Psoas muscle (tissue), 7 donors: ENCODE measurements at regions not wholly inside any gene's neighbourhood (a gene's known extent, or its start where the extent isn't known, plus 50 kb on each side); places are given as distances from the start of the nearest gene placed in this dataset.

Source experiments
- ATAC-seq, 4 donors: fragments of 200-7000 bp; cut with Tn5 transposase; one replicate each; pipeline ENCODE4 v1.9.1; 2020; ENCODE audit warnings: moderate library complexity in 3 of 4, mild to moderate bottlenecking in 2 of 4
- DNase-seq, 2 donors: peaks; one replicate each; pipeline ENCODE4 v3.0.0-alpha.2; 2020
- H3K27ac ChIP-seq: fragments of 200-600 bp; one replicate; pipeline ENCODE4 v1.8.0; 2022
- H3K27me3 ChIP-seq, 3 donors: fragments of 200-600 bp in 1 of 3; one replicate each; pipeline versions ENCODE4 v1.6.1 to v1.8.0; 2013 to 2022; ENCODE audit warnings: low read length in 2 of 3, mild to moderate bottlenecking in 2 of 3, moderate library complexity in 1 of 3; ENCODE audit not compliant: insufficient read depth in 3 of 3
- H3K36me3 ChIP-seq, 2 donors: fragments of 200-600 bp in 1 of 2; one replicate each; pipeline versions ENCODE4 v1.6.1 to v1.8.0; 2013 to 2022; ENCODE audit warnings: low read depth in 1 of 2, mild to moderate bottlenecking in 1 of 2, moderate library complexity in 1 of 2; ENCODE audit not compliant: insufficient read depth in 1 of 2
- H3K4me1 ChIP-seq: fragments of 200-600 bp; one replicate; pipeline ENCODE4 v1.8.0; 2022
- H3K4me3 ChIP-seq: fragments of 200-600 bp; one replicate; pipeline ENCODE4 v1.8.0; 2022; ENCODE audit warnings: mild to moderate bottlenecking
- H3K9me3 ChIP-seq: fragments of 200-600 bp; one replicate; pipeline ENCODE4 v1.8.0; 2022
- CTCF ChIP-seq: fragments of 200-600 bp; IDR thresholded peaks from one replicate; pipeline ENCODE4 v1.8.0; 2022; ENCODE audit warnings: antibody characterized with exemption
- WGBS, 3 donors: extraction: QIAGEN DNeasy Blood & Tissue Kit; methylation state at CpG; one replicate each; pipeline versions ENCODE4 v1.1.6 to v1.1.7; 2013; 5-methylcytosine and 5-hydroxymethylcytosine counted together
- intact Hi-C, 2 donors: fragments of 100-400 bp; cut with DNase I; formaldehyde crosslinking; loops; one replicate each; pipeline versions ENCODE4 v1.11.0 to v1.14.2; 2022
- donor health status: healthy with polysubstance abuse.
- donor health status: DM: no; HTN: no; CAD: no; lungs with moderate emphysema.
- donor health status: Bipolar disorder and iron deficiency.
- donor health status: healthy.
- donor health status: DM: yes; HTN: yes; CAD: no.
- donor health status: DM: no; HTN: no; CAD: no.
- donor health status: DM: yes; HTN: yes; CAD: no.

GRCh38 chr2:143830476-143830875, 689.4 kb downstream of the ZEB2 start:
- TF ChIP-seq CTCF = no peak
- no peak for ATAC-seq

GRCh38 chr2:143828763-143829537, 691.0 kb downstream of the ZEB2 start:
- no peaks in the 10 kb centered on the region for H3K9me3 ChIP-seq
- WGBS, 3 donors = 62 to 69% (median 63%) methylated on average over 3 of the region's 3 CpGs
- no peak overlapping the region for H3K4me3 ChIP-seq
- ATAC-seq (no peak), DNase-seq (no peak)
- TF ChIP-seq CTCF = no peak
- H3K27me3 ChIP-seq = no peaks in the 10 kb centered on the region
- H3K36me3 ChIP-seq = no peaks in the 10 kb centered on the region
- H3K27ac ChIP-seq = no peak overlapping the region
- intact Hi-C loops = no loop called here
- no peaks in the 10 kb centered on the region for H3K4me1 ChIP-seq

More at GRCh38 chr2:143830476-143830875, 689.4 kb downstream of the ZEB2 start:
- Histone ChIP-seq H3K9me3 (no peaks in the 10 kb centered on the region), H3K27me3 (no peaks in the 10 kb centered on the region), H3K36me3 (no peaks in the 10 kb centered on the region), H3K4me3 (no peak overlapping the region), H3K4me1 (no peaks in the 10 kb centered on the region), H3K27ac (no peak overlapping the region)
- intact Hi-C loops = no loop called here
- DNase-seq = no peak

GRCh38 chr2:143824791-143825190, 695.1 kb downstream of the ZEB2 start:
- intact Hi-C loops = no loop called here
- no peak overlapping the region for H3K27ac ChIP-seq

GRCh38 chr2:143823876-143824275, 694.7 kb downstream of the ARHGAP15 start:
- TF ChIP-seq CTCF = no peak
- no peaks in the 10 kb centered on the region for H3K27me3 ChIP-seq
- no peaks in the 10 kb centered on the region for H3K36me3 ChIP-seq
- WGBS, 3 donors = 35 to 56% (median 39%) methylated on average over 2 of the region's 2 CpGs
- H3K9me3 ChIP-seq = no peaks in the 10 kb centered on the region
- ATAC-seq (no peak), DNase-seq (no peak)
- no peak overlapping the region for H3K27ac ChIP-seq
- intact Hi-C loops = no loop called here
- H3K4me3 ChIP-seq = no peak overlapping the region
- H3K4me1 ChIP-seq = no peaks in the 10 kb centered on the region

More at GRCh38 chr2:143824791-143825190, 695.1 kb downstream of the ZEB2 start:
- H3K36me3 ChIP-seq = no peaks in the 10 kb centered on the region
- no peak for TF ChIP-seq CTCF
- DNase-seq = no peak
- no peak overlapping the region for H3K4me3 ChIP-seq
- no peaks in the 10 kb centered on the region for H3K4me1 ChIP-seq
- ATAC-seq = no peak
- H3K27me3 ChIP-seq = no peaks in the 10 kb centered on the region
- WGBS, 3 donors = 47 to 65% (median 59%) methylated on average over 3 of the region's 3 CpGs
- H3K9me3 ChIP-seq = no peaks in the 10 kb centered on the region

- no peak for TF ChIP-seq CTCF
- no peak overlapping the region for H3K27ac ChIP-seq
- ATAC-seq (no peak), DNase-seq (no peak)
- no peaks in the 10 kb centered on the region for H3K27me3 ChIP-seq
- no peak overlapping the region for H3K4me3 ChIP-seq
- 29 to 34% (median 31%) methylated on average over 2 of the region's 2 CpGs for WGBS, 3 donors
- no peaks in the 10 kb centered on the region for H3K36me3 ChIP-seq
- H3K9me3 ChIP-seq = no peaks in the 10 kb centered on the region
- H3K4me1 ChIP-seq = no peaks in the 10 kb centered on the region
- intact Hi-C loops = no loop called here
These were observed 694.1 kb downstream of the ARHGAP15 start for GRCh38 chr2:143823296-143823695.
